ENCODE measurements at regions not wholly inside any gene's neighbourhood (a gene's known extent, or its start where the extent isn't known, plus 50 kb on each side); places are given as distances from the start of the nearest gene placed in this dataset.

GRCh38 chr13:58318495-58319167 is 687.1 kb downstream of the PCDH17 start:
- H3K9me3 ChIP-seq (ENCODE audit: low read length) = no peaks in the 10 kb centered on the region
- TF ChIP-seq EZH2 (IDR thresholded peaks at IDR 0.05; ENCODE audit: low read length, unreplicated experiment) (no peak), EZH2phosphoT487 (IDR thresholded peaks at IDR 0.05; ENCODE audit: borderline replicate concordance, low read length) (no peak), CTCF (conservative IDR thresholded peaks at IDR 0.05; ENCODE audit: low read depth, low read length) (no peak)
- no peak overlapping the region for H3K9ac ChIP-seq (ENCODE audit: low read length)
- no peak overlapping the region for H3K27ac ChIP-seq (ENCODE audit: low read length)
- no peak for ATAC-seq
- no peaks in the 10 kb centered on the region for H3K79me2 ChIP-seq (ENCODE audit: low read length)
- no peaks in the 10 kb centered on the region for H3K27me3 ChIP-seq (ENCODE audit: low read length)
- H2AFZ ChIP-seq (ENCODE audit: low read length) = no peak overlapping the region
- H4K20me1 ChIP-seq (ENCODE audit: low read length) = no peaks in the 10 kb centered on the region
- no peak overlapping the region for H3K4me2 ChIP-seq (ENCODE audit: low read length)
- H3K4me3 ChIP-seq (ENCODE audit: low read length) = no peak overlapping the region
- no peaks in the 10 kb centered on the region for H3K9me2 ChIP-seq (replicated peaks; ENCODE audit: low read length)
- POLR2A ChIA-PET (ENCODE audit: unreplicated experiment) = no interaction called here
- DNase-seq = no peak
- intact Hi-C loops (cut with micrococcal nuclease) = no loop called here
- no peaks in the 10 kb centered on the region for H3K4me1 ChIP-seq (ENCODE audit: insufficient read depth, low read length)
- no TSS peak for BruUV-seq (replicated peaks)
- CTCF ChIA-PET = no interaction called here
- H3K36me3 ChIP-seq (ENCODE audit: low read depth, low read length) = no peaks in the 10 kb centered on the region
- no peaks in the 10 kb centered on the region for H3F3A ChIP-seq (ENCODE audit: low read length, unreplicated experiment)

GRCh38 chr13:58324161-58324560 is 692.6 kb downstream of the PCDH17 start:
- CTCF ChIA-PET = no interaction called here
- BruUV-seq (replicated peaks) = no TSS peak
- ATAC-seq = no peak

More at GRCh38 chr13:58324161-58324560, 692.6 kb downstream of the PCDH17 start:
- H3K79me2 ChIP-seq (ENCODE audit: low read length) = no peaks in the 10 kb centered on the region
- intact Hi-C loops (cut with micrococcal nuclease) = no loop called here
- H2AFZ ChIP-seq (ENCODE audit: low read length) = no peak overlapping the region
- H3K9me2 ChIP-seq (replicated peaks; ENCODE audit: low read length) = no peaks in the 10 kb centered on the region
- no peak overlapping the region for H3K4me3 ChIP-seq (ENCODE audit: low read length)
- DNase-seq = no peak
- TF ChIP-seq CTCF (conservative IDR thresholded peaks at IDR 0.05; ENCODE audit: low read depth, low read length) = no peak
- TF ChIP-seq EZH2 (IDR thresholded peaks at IDR 0.05; ENCODE audit: low read length, unreplicated experiment) = no peak
- no peak for TF ChIP-seq EZH2phosphoT487 (IDR thresholded peaks at IDR 0.05; ENCODE audit: borderline replicate concordance, low read length)
- no peaks in the 10 kb centered on the region for H4K20me1 ChIP-seq (ENCODE audit: low read length)
- no peaks in the 10 kb centered on the region for H3K27me3 ChIP-seq (ENCODE audit: low read length)
- no peaks in the 10 kb centered on the region for H3F3A ChIP-seq (ENCODE audit: low read length, unreplicated experiment)
- H3K4me2 ChIP-seq (ENCODE audit: low read length) = no peak overlapping the region
- no peak overlapping the region for H3K27ac ChIP-seq (ENCODE audit: low read length)
- H3K4me1 ChIP-seq (ENCODE audit: insufficient read depth, low read length) = no peaks in the 10 kb centered on the region
- no peaks in the 10 kb centered on the region for H3K36me3 ChIP-seq (ENCODE audit: low read depth, low read length)
- POLR2A ChIA-PET (ENCODE audit: unreplicated experiment) = no interaction called here
- H3K9ac ChIP-seq (ENCODE audit: low read length) = no peak overlapping the region
- no peaks in the 10 kb centered on the region for H3K9me3 ChIP-seq (ENCODE audit: low read length)
